Activated CD4-positive, alpha-beta T cell treated with anti-CD3 and anti-CD28 coated beads, Interleukin-10, Interleukin-2, amounts not matched to agents 100 ng/mL and 50 ng/mL, durations not matched to agents 16 hours and 8 hours (primary cell): ENCODE measurements at regions not wholly inside any gene's neighbourhood (a gene's known extent, or its start where the extent isn't known, plus 50 kb on each side); places are given as distances from the start of the nearest gene placed in this dataset.

Experiments
- DNase-seq: peaks from one replicate; pipeline ENCODE4 v3.0.0-alpha.2; 2020

GRCh38 chr5:107325866-107326265, 344.9 kb downstream of the EFNA5 start:
- DNase-seq, result no peak

- no peak for DNase-seq
These were observed 345.9 kb downstream of the EFNA5 start for GRCh38 chr5:107324809-107325208.

- DNase-seq, result no peak
These were observed 346.7 kb downstream of the EFNA5 start for GRCh38 chr5:107324071-107324470.

- no peak for DNase-seq
These were observed 347.2 kb downstream of the EFNA5 start for GRCh38 chr5:107323536-107323935.

- DNase-seq, result no peak
These were observed 347.8 kb downstream of the EFNA5 start for GRCh38 chr5:107322936-107323335.

GRCh38 chr5:107321906-107322305, 348.8 kb downstream of the EFNA5 start:
- no peak for DNase-seq

GRCh38 chr5:107320846-107321245, 349.9 kb downstream of the EFNA5 start:
- DNase-seq, result no peak

GRCh38 chr5:107320376-107320775, 350.4 kb downstream of the EFNA5 start:
- DNase-seq, result no peak

GRCh38 chr5:107319901-107320300, 350.8 kb downstream of the EFNA5 start:
- DNase-seq, result no peak

GRCh38 chr5:107314330-107314729, 356.4 kb downstream of the EFNA5 start:
- no peak for DNase-seq

GRCh38 chr5:107313921-107314320, 356.8 kb downstream of the EFNA5 start:
- no peak for DNase-seq

GRCh38 chr5:107313098-107313497, 357.6 kb downstream of the EFNA5 start:
- no peak for DNase-seq

- DNase-seq, result no peak
These were observed 360.6 kb downstream of the EFNA5 start for GRCh38 chr5:107310181-107310580.

GRCh38 chr5:107306594-107306993, 364.1 kb downstream of the EFNA5 start:
- DNase-seq, result no peak

GRCh38 chr5:107306002-107306401, 364.7 kb downstream of the EFNA5 start:
- no peak for DNase-seq

GRCh38 chr5:107304684-107305083, 366.1 kb downstream of the EFNA5 start:
- DNase-seq, result no peak

- no peak for DNase-seq
These were observed 367.4 kb downstream of the EFNA5 start for GRCh38 chr5:107303171-107303968.

- no peak for DNase-seq
These were observed 368.3 kb downstream of the EFNA5 start for GRCh38 chr5:107302441-107302840.

GRCh38 chr5:107301999-107302398, 368.7 kb downstream of the EFNA5 start:
- DNase-seq, result no peak

- DNase-seq, result no peak
These were observed 369.9 kb downstream of the EFNA5 start for GRCh38 chr5:107300721-107301327.

GRCh38 chr5:107296572-107296971, 374.2 kb downstream of the EFNA5 start:
- no peak for DNase-seq

GRCh38 chr5:107295914-107296313, 374.8 kb downstream of the EFNA5 start:
- no peak for DNase-seq

GRCh38 chr5:107294669-107295068, 376.1 kb downstream of the EFNA5 start:
- DNase-seq, result no peak

GRCh38 chr5:107294211-107294550, 376.6 kb downstream of the EFNA5 start:
- DNase-seq, result no peak
